ENCODE measurements at regions not wholly inside any gene's neighbourhood (a gene's known extent, or its start where the extent isn't known, plus 50 kb on each side); places are given as distances from the start of the nearest gene placed in this dataset.

GRCh38 chr9:29697011-29697410 lies 2123.7 kb upstream of the C9orf72 start:
- peaks cover 2% of the 10 kb centered on the region for H3K9me3 ChIP-seq (replicated peaks; ENCODE audit: control insufficient read depth, insufficient read depth, low read length)
- H3K27me3 ChIP-seq (ENCODE audit: control insufficient read depth in 2 of 2, insufficient read depth in 2 of 2, low read length in 2 of 2), result no peaks in the 10 kb centered on the region
- no peak for TF ChIP-seq POLR2A (IDR thresholded peaks at IDR 0.05; ENCODE audit: low read depth, low read length)
- TF ChIP-seq POLR2AphosphoS5 (IDR thresholded peaks at IDR 0.05; ENCODE audit: insufficient read depth, low read depth, low read length), result no peak
- TF ChIP-seq MYC (IDR thresholded peaks at IDR 0.05; ENCODE audit: low read depth, low read length), result no peak
- TF ChIP-seq MAX (IDR thresholded peaks at IDR 0.05; ENCODE audit: insufficient read depth, insufficient read length), result no peak
- no peak for TF ChIP-seq GATA2 (IDR thresholded peaks at IDR 0.05; ENCODE audit: insufficient read depth, insufficient read length, low read depth, low read length)
- no peak for TF ChIP-seq EZH2 (IDR thresholded peaks at IDR 0.05; ENCODE audit: borderline replicate concordance, low read depth, low read length, severe bottlenecking)
- no peak for TF ChIP-seq CTCF (IDR thresholded peaks at IDR 0.05; ENCODE audit: extremely low read depth in 1 of 2, insufficient read depth in 1 of 2, low read depth in 1 of 2, low read length in 2 of 2)
- no peak for TF ChIP-seq JUN (IDR thresholded peaks at IDR 0.05; ENCODE audit: borderline replicate concordance, insufficient read depth, insufficient read length, low read depth)
- no peak for TF ChIP-seq FOS (IDR thresholded peaks at IDR 0.05; ENCODE audit: borderline replicate concordance, insufficient read depth, low read length)
- no peaks in the 10 kb centered on the region for H4K20me1 ChIP-seq (replicated peaks; ENCODE audit: control insufficient read depth, extremely low read depth, insufficient read depth, low read length)
- no TSS peak for BruUV-seq (replicated peaks)
- POLR2A ChIA-PET, result no interaction called here
- no peak overlapping the region for H3K9ac ChIP-seq (replicated peaks; ENCODE audit: extremely low read depth, insufficient read depth, low read length)
- no peak for FAIRE-seq
- H3K79me2 ChIP-seq (ENCODE audit: control insufficient read depth, insufficient read depth, low read length), result no peaks in the 10 kb centered on the region
- no peak overlapping the region for H3K4me2 ChIP-seq (ENCODE audit: insufficient read depth, low read length)
- no peak overlapping the region for H3K27ac ChIP-seq (ENCODE audit: insufficient read depth, low read depth, low read length)
- no peaks in the 10 kb centered on the region for H3K36me3 ChIP-seq (ENCODE audit: control insufficient read depth in 2 of 2, extremely low read depth in 1 of 2, insufficient read depth in 2 of 2, low read length in 2 of 2)
- no peak overlapping the region for H2AFZ ChIP-seq (ENCODE audit: low read depth, low read length)
- intact Hi-C loops (cut with micrococcal nuclease), result no loop called here
- no peak for DNase-seq (ENCODE audit: low read depth, low spot score)
- CTCF ChIA-PET, result no interaction called here
- dilution Hi-C loops (cut with MboI; ENCODE audit: extremely low pct_ligation_motif_present, low sequenced_read_pairs), result no loop called here
- no peak overlapping the region for H3K4me3 ChIP-seq (replicated peaks in 1 of 3; ENCODE audit: insufficient read depth in 1 of 3, low read depth in 1 of 3, low read length in 3 of 3)
- no peaks in the 10 kb centered on the region for H3K4me1 ChIP-seq (ENCODE audit: control insufficient read depth, extremely low read depth, insufficient read depth, low read length)
- no peaks in the 10 kb centered on the region for H3K9me1 ChIP-seq (replicated peaks; ENCODE audit: control insufficient read depth, extremely low read depth, insufficient read depth, low read length)
